ENCODE measurements at regions not wholly inside any gene's neighbourhood (a gene's known extent, or its start where the extent isn't known, plus 50 kb on each side); places are given as distances from the start of the nearest gene placed in this dataset.
"Not testable (repeated sequence)": the region's sequence is repeated elsewhere in the genome, so short reads cannot be mapped to it uniquely, and the experiment has no call there.

DNA sequence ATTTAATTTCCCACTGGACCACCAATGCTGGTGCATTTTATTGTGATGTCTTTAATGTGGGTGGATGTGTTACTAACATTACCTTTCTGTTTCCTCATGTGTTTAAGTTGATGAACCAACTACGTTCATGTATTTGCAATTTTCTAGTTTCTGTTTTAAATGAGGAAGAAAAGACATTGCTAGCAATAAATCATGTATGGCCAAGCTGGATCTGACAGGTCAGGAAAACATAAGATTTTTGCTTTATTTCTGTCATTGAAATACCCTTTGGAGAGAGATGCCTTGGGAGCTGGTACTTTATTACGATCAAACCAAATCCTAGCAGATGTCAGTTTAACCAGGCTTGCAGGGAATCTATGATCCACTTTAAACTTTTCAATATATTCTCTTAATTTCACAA lies 553.2 kb downstream of the RFC3 start:
- no peak for FAIRE-seq

GRCh38 chr13:34371645-34372395 lies 553.9 kb downstream of the RFC3 start:
- FAIRE-seq = no peak

- FAIRE-seq = no peak
Observed at GRCh38 chr13:34372581-34372980, 554.6 kb downstream of the RFC3 start.

DNA sequence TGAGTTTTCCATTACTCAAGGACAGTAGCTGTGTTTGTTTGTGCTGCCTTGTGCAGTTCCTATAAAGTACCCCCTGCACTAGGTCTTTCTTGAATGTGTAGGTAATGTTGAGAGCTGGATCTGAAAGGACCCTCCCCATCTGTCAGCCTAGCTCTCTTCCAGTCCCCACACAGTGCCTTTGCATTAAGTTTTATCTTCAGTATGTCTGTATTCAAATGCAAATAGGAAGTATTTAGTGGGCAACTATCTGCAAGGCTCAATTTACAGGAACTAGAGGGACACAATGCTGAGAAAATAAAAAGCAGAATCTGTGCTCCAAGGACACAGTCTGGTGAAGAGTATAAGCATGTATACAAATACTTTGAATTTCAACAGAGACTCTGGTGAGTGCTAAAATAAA lies 558.5 kb downstream of the RFC3 start:
- FAIRE-seq = no peak

GRCh38 chr13:34381228-34381627 lies 560.8 kb upstream of the NBEA start:
- no peak for FAIRE-seq

DNA sequence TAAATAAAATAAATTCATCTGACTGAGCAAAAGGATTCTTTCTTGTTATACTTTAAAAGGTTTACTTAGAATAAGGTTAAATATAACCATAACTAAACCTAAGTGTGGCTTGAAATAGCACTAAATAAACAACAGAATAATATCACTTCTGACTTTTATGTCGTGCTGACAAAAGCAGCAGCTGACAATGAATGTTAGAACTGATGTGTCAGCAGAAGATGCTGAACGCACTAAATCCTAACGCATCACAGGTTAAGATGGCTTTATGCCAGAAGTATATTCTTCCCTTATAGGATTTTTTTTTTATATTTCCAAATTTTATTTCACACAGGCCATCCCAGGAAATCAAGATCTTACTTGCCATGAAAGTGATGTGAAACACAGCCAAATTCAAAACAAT lies 558.3 kb upstream of the NBEA start:
- no peak for FAIRE-seq

GRCh38 chr13:34386229-34386628 lies 555.8 kb upstream of the NBEA start:
- FAIRE-seq = not testable (repeated sequence)

- no peak for FAIRE-seq
Observed at GRCh38 chr13:34391076-34391475, 551.0 kb upstream of the NBEA start.

DNA sequence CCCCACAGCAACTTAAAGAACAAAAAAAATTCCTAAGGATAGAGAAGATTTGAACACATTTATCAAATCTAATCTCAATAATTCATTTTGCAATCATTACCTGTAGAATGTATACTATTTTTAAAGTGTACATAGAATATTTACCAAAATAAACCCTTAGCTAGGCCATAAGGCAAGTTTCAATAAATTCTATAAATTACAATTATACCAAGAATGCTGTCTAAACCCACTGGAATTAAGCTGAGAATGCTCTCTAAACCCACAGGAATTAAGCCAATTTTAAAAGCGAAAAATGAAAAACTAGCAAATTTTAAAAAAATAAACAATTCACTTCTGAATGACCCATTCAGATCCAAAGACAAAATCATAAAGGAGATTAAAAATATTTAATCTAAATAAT lies 540.4 kb upstream of the NBEA start:
- peak; percentile 45 for FAIRE-seq

- no peak for FAIRE-seq
Observed at GRCh38 chr13:34405410-34406181, 536.5 kb upstream of the NBEA start.

- FAIRE-seq = no peak
Observed at GRCh38 chr13:34408640-34409039, 533.4 kb upstream of the NBEA start.

GRCh38 chr13:34409496-34410182 lies 532.4 kb upstream of the NBEA start:
- FAIRE-seq = no peak

- FAIRE-seq = no peak
Observed at GRCh38 chr13:34410678-34411077, 531.4 kb upstream of the NBEA start.

DNA sequence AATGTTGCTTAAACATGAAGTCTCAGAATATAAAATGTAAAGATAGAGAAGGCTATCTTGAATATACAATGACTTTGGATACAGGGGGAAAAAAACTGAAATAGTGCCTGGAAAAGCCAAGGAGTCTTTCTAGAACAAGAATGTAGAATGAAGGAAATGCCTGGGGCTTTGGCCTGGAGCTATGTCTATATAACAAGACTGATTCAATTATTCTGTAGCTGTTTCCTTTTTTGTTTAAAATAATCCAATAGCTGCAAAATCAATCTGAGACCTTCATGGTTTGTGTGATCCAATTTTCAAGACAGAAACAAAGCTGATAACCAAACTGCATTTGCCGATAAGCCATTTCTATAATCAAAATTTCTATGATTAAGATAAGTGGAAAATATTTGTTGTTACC lies 530.9 kb upstream of the NBEA start:
- no peak for FAIRE-seq

DNA sequence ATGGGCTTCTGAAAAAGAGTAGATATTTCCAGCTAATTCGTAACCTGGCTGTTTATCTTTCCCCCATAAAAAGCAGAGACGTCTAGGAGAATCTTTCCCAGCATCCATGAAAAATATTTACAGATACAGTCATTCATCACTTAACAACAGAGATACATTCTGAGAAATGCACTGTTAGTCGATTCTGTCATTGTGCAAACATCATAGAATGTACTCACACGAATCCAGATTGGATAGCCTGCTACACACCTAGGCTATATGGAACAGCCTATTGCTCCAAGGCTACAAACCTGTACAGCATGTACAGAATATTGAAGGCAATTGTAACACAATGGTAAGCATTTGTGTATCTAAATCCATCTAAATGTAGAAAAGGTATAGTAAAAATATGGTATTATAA lies 530.2 kb upstream of the NBEA start:
- no peak for FAIRE-seq

GRCh38 chr13:34412295-34412694 lies 529.8 kb upstream of the NBEA start:
- FAIRE-seq = no peak

DNA sequence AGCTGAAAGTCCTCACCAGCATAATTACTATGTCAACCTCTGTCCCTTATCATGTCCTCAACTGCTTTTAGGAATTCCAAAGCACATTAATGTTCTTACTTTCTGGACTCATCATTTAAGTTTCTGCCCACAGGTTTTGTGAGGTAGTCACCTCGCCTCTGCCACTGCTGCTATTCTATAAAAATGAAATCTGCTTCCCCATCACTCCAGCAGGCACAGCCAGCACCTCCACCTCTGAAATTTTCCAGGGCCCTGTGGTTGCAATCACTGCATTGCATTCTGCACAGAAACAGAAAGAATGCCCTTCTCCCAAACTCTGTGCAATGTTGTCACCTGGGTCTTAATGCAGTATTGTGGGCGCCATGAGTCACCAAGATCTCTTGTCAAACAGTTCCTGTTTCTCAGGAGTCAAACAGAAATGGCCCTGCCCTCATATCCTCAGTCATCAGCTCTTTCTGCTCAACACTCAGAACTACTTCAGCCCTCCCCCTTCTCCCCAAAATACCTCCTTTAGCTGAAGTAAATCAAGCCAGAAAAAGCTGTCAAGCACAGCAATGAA lies 529.2 kb upstream of the NBEA start:
- FAIRE-seq = no peak

GRCh38 chr13:34413538-34414210 lies 528.4 kb upstream of the NBEA start:
- no peak for FAIRE-seq

DNA sequence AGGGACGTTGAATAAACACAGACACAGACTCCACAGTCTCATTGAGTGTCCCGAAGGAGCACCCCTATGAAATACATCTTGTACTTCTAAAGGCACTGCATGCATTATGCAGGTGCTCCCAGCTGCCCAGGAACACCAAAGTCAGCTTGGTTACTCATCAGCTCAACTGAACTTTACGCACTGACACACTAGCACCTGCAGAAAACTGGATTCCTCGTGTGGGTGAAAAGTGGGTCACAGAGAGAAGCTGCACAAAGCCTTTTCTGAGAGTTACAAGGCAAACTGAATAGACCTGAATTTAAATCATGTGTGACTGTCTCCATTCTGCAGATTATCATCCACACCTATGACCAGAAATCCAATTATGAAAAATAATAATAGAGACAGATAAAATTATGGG lies 527.5 kb upstream of the NBEA start:
- no peak for FAIRE-seq

DNA sequence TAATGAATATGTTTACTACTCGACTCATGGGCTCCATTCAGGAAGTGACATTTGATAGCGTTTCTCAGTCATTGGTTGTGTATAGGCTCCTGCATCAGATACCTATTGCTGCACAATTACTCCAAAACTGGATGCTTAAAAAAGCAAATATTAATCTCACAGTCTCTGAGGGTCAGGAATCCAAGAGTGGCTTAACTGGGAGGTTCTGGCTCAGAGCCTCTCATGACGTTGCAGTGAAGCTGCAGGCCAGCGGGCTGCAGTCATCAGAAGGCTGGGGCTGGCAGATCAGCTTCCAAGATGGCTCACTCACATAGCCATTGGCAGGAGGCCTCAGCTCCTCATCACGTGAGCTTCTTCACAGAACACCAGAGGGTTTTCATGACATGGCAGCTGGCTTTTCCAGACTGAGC lies 525.1 kb upstream of the NBEA start:
- FAIRE-seq = no peak

GRCh38 chr13:34417896-34418295 lies 524.2 kb upstream of the NBEA start:
- no peak for FAIRE-seq

GRCh38 chr13:34419025-34419424 lies 523.0 kb upstream of the NBEA start:
- FAIRE-seq = no peak

DNA sequence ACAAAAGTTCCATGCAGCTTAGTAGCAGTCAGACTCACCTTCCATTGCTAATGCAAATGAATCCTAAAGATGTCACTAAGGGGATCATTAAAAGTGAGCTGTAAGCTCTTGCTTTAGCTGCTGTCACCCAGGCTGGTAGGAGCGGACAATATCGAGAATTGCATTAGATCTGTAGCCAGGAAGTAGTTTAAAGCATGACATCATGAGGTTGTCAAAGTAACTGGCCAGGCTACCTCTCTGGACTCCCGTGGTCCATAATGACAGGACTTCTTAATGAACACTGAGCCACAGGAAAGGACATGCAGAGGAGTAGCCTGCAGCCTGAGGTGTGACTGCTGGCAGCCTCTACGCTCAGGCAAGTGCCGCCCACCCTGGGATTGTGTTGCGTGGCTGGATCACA lies 522.3 kb upstream of the NBEA start:
- FAIRE-seq = no peak
